Calu3 (cell line): ENCODE measurements at regions not wholly inside any gene's neighbourhood (a gene's known extent, or its start where the extent isn't known, plus 50 kb on each side); places are given as distances from the start of the nearest gene placed in this dataset.

ENCODE experiments used
- BruUV-seq: library from RNA; stranded (reverse); fragments of 400-500 nt; replicated peaks from 2 replicates; lab custom pipeline; 2021; lab: Mats Ljungman, UMichigan
- CTCF ChIA-PET: fragments of 300-600 bp; sonication (Branson Sonifier 250); formaldehyde crosslinking; loops from one replicate; lab custom pipeline; 2022; ENCODE audit warnings: antibody characterized with exemption; lab: Charles Lee
- DNase-seq: peaks from one replicate; pipeline ENCODE4 v3.0.0; 2022
- H3K27ac Mint-ChIP-seq: one replicate; pipeline ENCODE4 v1.8.0; 2022; ENCODE audit warnings: mixed read lengths; ENCODE audit not compliant: unreplicated experiment
- H3K27me3 Mint-ChIP-seq: one replicate; pipeline ENCODE4 v1.8.0; 2022; ENCODE audit warnings: mixed read lengths; ENCODE audit not compliant: unreplicated experiment
- H3K36me3 Mint-ChIP-seq: one replicate; pipeline ENCODE4 v1.8.0; 2022; ENCODE audit warnings: mild to moderate bottlenecking, moderate library complexity, mixed read lengths; ENCODE audit not compliant: insufficient read depth, unreplicated experiment
- H3K4me1 Mint-ChIP-seq: one replicate; pipeline ENCODE4 v1.8.0; 2022; ENCODE audit warnings: mild to moderate bottlenecking, low read depth, mixed read lengths; ENCODE audit not compliant: unreplicated experiment
- H3K4me3 Mint-ChIP-seq: one replicate; pipeline ENCODE4 v1.8.0; 2022; ENCODE audit warnings: mild to moderate bottlenecking, low read depth, moderate library complexity, mixed read lengths; ENCODE audit not compliant: unreplicated experiment
- H3K9me3 Mint-ChIP-seq: one replicate; pipeline ENCODE4 v1.8.0; 2022; ENCODE audit warnings: low read depth, mixed read lengths; ENCODE audit not compliant: unreplicated experiment
- intact Hi-C: fragments of 100-400 bp; cut with micrococcal nuclease; formaldehyde crosslinking; loops from one replicate; pipeline ENCODE4 v1.10.0; 2022; ENCODE audit not compliant: unreplicated experiment
- TF ChIP-seq, protein P1 (sequence below): fragments of 200-600 bp; IDR thresholded peaks from one replicate; pipeline ENCODE4 v1.8.0; 2022; ENCODE audit warnings: antibody characterized with exemption; ENCODE audit not compliant: unreplicated experiment

DNA sequence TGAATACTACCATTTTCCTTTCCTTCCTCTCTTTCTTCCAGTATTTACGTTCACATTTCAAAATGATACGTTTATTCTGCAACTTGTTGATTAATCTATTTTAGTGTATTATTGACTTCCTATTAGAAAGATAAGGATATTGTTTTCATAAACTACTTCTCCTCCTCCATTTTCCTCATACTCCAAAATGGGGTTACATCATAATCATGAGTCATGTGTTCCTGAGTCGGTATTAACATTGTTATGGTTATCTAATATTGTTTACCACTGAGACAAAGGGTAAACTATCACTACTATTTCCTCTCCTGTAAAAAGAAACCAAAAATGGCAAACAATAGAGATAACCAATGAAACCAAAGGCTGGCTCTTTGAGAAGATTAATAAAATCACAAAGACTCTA, 126.5 kb upstream of the CDYL start:
- TF ChIP-seq, protein P1, sequence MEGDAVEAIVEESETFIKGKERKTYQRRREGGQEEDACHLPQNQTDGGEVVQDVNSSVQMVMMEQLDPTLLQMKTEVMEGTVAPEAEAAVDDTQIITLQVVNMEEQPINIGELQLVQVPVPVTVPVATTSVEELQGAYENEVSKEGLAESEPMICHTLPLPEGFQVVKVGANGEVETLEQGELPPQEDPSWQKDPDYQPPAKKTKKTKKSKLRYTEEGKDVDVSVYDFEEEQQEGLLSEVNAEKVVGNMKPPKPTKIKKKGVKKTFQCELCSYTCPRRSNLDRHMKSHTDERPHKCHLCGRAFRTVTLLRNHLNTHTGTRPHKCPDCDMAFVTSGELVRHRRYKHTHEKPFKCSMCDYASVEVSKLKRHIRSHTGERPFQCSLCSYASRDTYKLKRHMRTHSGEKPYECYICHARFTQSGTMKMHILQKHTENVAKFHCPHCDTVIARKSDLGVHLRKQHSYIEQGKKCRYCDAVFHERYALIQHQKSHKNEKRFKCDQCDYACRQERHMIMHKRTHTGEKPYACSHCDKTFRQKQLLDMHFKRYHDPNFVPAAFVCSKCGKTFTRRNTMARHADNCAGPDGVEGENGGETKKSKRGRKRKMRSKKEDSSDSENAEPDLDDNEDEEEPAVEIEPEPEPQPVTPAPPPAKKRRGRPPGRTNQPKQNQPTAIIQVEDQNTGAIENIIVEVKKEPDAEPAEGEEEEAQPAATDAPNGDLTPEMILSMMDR: no peak
- Mint-ChIP-seq H3K9me3 (no peaks in the 10 kb centered on the region), H3K27me3 (no peaks in the 10 kb centered on the region), H3K4me1 (peaks cover 7% of the 10 kb centered on the region), H3K4me3 (no peak overlapping the region), H3K27ac (peak overlapping the region; percentile 39), H3K36me3 (no peaks in the 10 kb centered on the region)
- no TSS peak for BruUV-seq
- intact Hi-C loops: no loop called here
- CTCF ChIA-PET: no interaction called here
- no peak for DNase-seq

DNA sequence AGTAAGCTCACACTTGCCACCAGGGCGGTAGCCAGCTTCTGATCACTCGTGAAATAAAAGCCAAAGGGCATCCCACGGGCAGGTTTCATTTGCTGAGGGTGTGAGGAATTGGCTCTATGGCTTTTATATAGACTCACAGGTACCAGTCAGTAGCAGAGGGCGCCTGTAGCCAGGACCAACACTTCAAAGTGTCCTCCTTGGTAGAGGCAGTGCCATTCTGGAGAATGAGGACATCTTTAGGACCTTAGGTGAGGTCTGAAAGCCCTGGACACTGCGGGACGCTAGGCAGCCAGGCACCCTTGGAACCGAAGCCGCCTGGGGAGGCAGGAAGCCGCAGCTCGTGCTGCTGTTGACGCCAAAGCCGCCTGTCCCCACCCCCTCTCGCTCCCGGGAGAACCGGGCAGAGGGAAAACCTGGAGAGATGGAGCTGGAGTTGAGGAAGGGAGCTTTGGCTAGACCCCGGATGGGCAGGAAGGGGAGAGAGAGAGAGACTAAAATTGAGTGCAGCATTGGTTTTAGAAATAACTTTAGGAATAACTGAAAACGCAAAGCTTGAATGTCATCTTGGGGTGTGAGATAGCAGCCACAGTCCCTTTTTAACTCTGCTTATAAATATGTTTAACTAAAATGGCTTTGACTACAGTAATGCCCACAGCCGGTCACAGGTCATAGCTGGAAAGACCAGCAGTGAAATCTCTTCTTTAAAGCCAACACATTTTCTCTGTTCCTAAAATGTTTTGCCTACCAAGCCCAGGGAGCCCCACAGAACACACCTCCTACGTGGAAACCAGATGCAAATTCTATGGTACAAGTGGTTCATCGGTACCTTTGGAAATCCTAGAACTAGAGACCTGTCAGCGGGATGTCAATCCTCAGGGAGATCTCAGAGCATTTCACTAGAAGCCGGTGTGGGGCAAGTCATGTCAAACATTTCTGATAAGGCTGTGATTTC, 128.5 kb upstream of the CDYL start:
- BruUV-seq: no TSS peak
- CTCF ChIA-PET: no interaction called here
- H3K4me3 Mint-ChIP-seq: peak overlapping the region; percentile 57
- H3K36me3 Mint-ChIP-seq: no peaks in the 10 kb centered on the region
- H3K4me1 Mint-ChIP-seq: peaks cover 7% of the 10 kb centered on the region
- intact Hi-C loops: no loop called here
- H3K27me3 Mint-ChIP-seq: no peaks in the 10 kb centered on the region
- DNase-seq: peak; percentile 71
- TF ChIP-seq, protein P1: no peak
- no peaks in the 10 kb centered on the region for H3K9me3 Mint-ChIP-seq
- no peak overlapping the region for H3K27ac Mint-ChIP-seq

DNA sequence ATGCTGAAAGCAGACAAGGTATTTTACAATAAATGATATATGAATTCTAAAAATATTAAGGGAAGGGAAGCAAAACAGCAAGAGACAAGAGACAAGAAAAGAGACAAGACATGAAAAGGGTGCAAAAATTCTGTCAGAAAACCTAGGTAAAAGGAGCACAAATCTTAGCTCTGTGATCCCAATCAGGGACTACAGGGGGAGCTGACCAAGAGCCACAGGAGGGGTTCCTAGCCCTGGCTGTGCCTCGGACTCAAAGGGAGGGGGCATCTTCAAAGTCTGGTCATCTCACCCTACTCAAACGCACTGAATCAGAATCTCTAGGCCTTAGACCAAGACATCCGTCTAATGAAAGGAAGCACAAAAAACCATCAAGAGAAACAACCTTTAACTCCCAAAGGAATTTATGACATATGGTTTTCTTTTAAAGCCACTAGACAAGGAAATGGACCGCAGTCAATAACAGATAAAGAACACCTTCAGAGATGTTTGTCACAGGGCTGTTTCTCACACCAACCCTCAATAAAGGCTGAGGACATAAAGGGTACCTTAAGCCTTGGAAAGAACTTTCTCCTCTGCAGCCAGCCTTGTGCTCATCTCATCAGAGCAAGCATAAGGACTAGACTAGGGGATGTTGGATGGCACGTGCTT, 130.4 kb upstream of the CDYL start:
- DNase-seq: no peak
- Mint-ChIP-seq H3K36me3 (no peaks in the 10 kb centered on the region), H3K27ac (no peak overlapping the region), H3K4me3 (no peak overlapping the region), H3K9me3 (no peaks in the 10 kb centered on the region), H3K27me3 (no peaks in the 10 kb centered on the region), H3K4me1 (peaks cover 7% of the 10 kb centered on the region)
- CTCF ChIA-PET: no interaction called here
- BruUV-seq: no TSS peak
- intact Hi-C loops: no loop called here
- TF ChIP-seq, protein P1: no peak

DNA sequence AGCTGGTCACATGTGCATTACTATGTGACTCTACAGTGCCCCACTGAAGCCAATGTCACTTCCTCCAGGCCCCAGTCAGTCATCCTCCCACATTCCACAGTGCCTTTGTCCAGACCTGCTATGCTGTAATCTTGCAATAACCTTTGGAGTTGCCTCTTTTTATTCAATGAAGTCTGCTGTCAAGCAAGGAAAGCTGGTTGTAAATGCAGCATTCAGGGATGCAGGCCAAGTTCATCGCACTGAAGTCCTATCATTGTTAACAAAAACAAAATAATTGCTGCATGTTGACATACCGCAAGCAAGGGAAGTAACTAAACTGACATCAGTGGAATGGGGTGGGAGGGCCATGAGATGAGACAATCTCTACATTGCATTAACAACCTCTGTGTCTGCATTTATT, 131.2 kb upstream of the CDYL start:
- intact Hi-C loops: no loop called here
- Mint-ChIP-seq H3K4me1 (peaks cover 6% of the 10 kb centered on the region), H3K27ac (no peak overlapping the region), H3K36me3 (no peaks in the 10 kb centered on the region), H3K27me3 (no peaks in the 10 kb centered on the region), H3K9me3 (no peaks in the 10 kb centered on the region), H3K4me3 (no peak overlapping the region)
- CTCF ChIA-PET: no interaction called here
- BruUV-seq: no TSS peak
- no peak for DNase-seq
- TF ChIP-seq, protein P1: no peak
